HL-60 (cell line): ENCODE measurements at regions not wholly inside any gene's neighbourhood (a gene's known extent, or its start where the extent isn't known, plus 50 kb on each side); places are given as distances from the start of the nearest gene placed in this dataset.

Experiments used
- DNase-seq, 2 experiments: peaks; one replicate each; pipeline ENCODE4 v3.0.0-alpha.2; 2010 to 2020; ENCODE audit warnings: low read depth in 1 of 2, low spot score in 1 of 2
- H3K27ac ChIP-seq: fragments of 250-450 bp; sonication (Bioruptor Pico); replicated peaks from 2 replicates; pipeline ENCODE4 v1.5.1; 2020; ENCODE audit warnings: mild to moderate bottlenecking, moderate library complexity
- H3K27me3 ChIP-seq: fragments of 250-450 bp; sonication (Bioruptor Pico); 2 replicates; pipeline ENCODE4 v1.5.1; 2021; ENCODE audit warnings: mild to moderate bottlenecking, moderate library complexity; ENCODE audit not compliant: insufficient read depth, poor library complexity, severe bottlenecking
- H3K4me3 ChIP-seq: replicated peaks from 2 replicates; pipeline ENCODE4 v1.5.1; 2011; ENCODE audit warnings: mild to moderate bottlenecking, control low read depth, low read length; ENCODE audit not compliant: insufficient read depth
- GABPA ChIP-seq: IDR thresholded peaks from 2 replicates; pipeline ENCODE4 v1.6.1; 2012; ENCODE audit warnings: low read depth
- POLR2AphosphoS5 ChIP-seq: IDR thresholded peaks from 2 replicates; pipeline ENCODE4 v1.6.1; 2012; ENCODE audit warnings: low read depth
- REST ChIP-seq: IDR thresholded peaks from 2 replicates; pipeline ENCODE4 v1.6.1; 2012; ENCODE audit warnings: low read depth; ENCODE audit not compliant: insufficient replicate concordance
- SPI1 ChIP-seq: IDR thresholded peaks from 2 replicates; pipeline ENCODE4 v1.6.1; 2012; ENCODE audit warnings: low read depth, mild to moderate bottlenecking, borderline replicate concordance
- TF ChIP-seq, protein P1 (sequence below): IDR thresholded peaks from one replicate; pipeline ENCODE4 v1.5.1; 2011; ENCODE audit warnings: low read length, control low read depth, inconsistent platforms; ENCODE audit not compliant: insufficient read depth

GRCh38 chr4:35253331-35253730 lies 991.0 kb downstream of the ARAP2 start:
- Histone ChIP-seq H3K27me3 (no peaks in the 10 kb centered on the region), H3K4me3 (no peak overlapping the region), H3K27ac (no peak overlapping the region)
- TF ChIP-seq GABPA (no peak), POLR2AphosphoS5 (no peak), REST (no peak), SPI1 (no peak)
- TF ChIP-seq, protein P1, sequence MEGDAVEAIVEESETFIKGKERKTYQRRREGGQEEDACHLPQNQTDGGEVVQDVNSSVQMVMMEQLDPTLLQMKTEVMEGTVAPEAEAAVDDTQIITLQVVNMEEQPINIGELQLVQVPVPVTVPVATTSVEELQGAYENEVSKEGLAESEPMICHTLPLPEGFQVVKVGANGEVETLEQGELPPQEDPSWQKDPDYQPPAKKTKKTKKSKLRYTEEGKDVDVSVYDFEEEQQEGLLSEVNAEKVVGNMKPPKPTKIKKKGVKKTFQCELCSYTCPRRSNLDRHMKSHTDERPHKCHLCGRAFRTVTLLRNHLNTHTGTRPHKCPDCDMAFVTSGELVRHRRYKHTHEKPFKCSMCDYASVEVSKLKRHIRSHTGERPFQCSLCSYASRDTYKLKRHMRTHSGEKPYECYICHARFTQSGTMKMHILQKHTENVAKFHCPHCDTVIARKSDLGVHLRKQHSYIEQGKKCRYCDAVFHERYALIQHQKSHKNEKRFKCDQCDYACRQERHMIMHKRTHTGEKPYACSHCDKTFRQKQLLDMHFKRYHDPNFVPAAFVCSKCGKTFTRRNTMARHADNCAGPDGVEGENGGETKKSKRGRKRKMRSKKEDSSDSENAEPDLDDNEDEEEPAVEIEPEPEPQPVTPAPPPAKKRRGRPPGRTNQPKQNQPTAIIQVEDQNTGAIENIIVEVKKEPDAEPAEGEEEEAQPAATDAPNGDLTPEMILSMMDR = no peak
- DNase-seq = no peak

- no peak for DNase-seq
- H3K27me3 ChIP-seq = no peaks in the 10 kb centered on the region
- TF ChIP-seq REST (no peak), POLR2AphosphoS5 (no peak), SPI1 (no peak), GABPA (no peak)
- TF ChIP-seq, protein P1 = no peak
- no peak overlapping the region for H3K27ac ChIP-seq
- H3K4me3 ChIP-seq = no peak overlapping the region
These were observed 957.9 kb downstream of the ARAP2 start for GRCh38 chr4:35286434-35286833.

- no peak overlapping the region for H3K4me3 ChIP-seq
- no peak for TF ChIP-seq POLR2AphosphoS5
- TF ChIP-seq REST = no peak
- TF ChIP-seq, protein P1 = no peak
- no peak for TF ChIP-seq SPI1
- no peak for TF ChIP-seq GABPA
- DNase-seq = no peak
- no peak overlapping the region for H3K27ac ChIP-seq
- no peaks in the 10 kb centered on the region for H3K27me3 ChIP-seq
These were observed 943.1 kb downstream of the ARAP2 start for GRCh38 chr4:35300996-35301774.
